Inflammatory macrophage treated with lipopolysaccharide for 4 hours (primary cell): ENCODE measurements at regions not wholly inside any gene's neighbourhood (a gene's known extent, or its start where the extent isn't known, plus 50 kb on each side); places are given as distances from the start of the nearest gene placed in this dataset.
"Not testable (repeated sequence)": the region's sequence is repeated elsewhere in the genome, so short reads cannot be mapped to it uniquely, and the experiment has no call there.

Experiments
- DNase-seq: peaks from one replicate; pipeline ENCODE4 v3.0.0-alpha.2; 2020

DNA sequence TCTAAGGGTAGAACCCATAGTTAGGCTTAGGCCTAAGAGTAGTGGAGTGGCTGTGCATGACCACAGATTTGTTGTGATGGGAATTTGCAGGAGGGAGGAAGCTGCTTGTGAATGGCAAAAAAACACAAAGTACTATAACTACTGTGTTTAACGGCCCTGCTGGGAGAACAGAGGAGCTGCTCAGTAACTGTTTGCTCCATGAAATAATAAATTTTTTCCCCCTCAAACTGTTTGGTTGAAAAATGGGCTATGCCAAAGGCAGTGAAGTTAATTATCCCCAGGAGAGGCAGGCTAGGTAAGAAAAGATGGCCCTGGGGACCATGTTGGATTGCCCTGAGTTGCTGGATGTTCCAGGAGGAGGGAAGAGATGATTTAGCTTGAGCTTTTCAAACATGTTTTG, 216.1 kb upstream of the ADRA1D start:
- no peak for DNase-seq

DNA sequence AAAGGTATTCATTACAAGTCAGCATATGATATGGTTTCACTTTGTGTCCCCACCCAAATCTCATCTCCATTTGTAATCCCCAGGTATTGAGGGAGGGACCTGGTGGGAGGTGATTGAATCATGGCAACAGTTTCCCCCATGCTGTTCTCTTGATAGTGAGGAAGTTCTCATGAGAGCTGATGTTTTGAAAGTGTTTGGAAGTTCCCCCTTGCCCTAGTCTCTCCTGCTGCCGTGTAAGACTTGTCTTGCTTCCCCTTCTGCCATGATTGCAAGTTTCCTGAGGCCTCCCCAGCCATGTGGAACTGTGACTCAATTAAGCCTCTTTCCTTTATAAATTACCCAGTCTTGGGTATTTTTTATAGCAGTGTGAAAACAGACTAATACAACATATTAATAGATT, 213.7 kb upstream of the ADRA1D start:
- DNase-seq, result peak; percentile 85

DNA sequence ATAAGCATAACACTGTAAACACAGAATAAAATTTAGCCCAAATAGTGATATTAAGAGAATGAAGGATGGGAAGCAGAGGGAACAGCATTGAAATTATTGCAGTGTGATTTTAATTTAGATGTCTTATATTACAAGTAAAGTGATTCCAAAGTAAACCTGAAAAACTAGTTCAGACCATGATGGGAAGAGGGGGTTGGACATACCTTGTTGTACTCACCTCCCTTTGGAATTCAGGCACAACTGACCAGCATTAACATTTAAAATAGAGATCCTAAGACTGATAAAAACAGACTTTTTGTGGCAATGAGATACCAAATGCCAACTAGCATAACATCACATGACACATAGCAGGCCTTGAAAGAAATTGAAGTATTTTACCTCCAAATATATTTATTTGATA, 210.0 kb upstream of the ADRA1D start:
- DNase-seq, result no peak

DNA sequence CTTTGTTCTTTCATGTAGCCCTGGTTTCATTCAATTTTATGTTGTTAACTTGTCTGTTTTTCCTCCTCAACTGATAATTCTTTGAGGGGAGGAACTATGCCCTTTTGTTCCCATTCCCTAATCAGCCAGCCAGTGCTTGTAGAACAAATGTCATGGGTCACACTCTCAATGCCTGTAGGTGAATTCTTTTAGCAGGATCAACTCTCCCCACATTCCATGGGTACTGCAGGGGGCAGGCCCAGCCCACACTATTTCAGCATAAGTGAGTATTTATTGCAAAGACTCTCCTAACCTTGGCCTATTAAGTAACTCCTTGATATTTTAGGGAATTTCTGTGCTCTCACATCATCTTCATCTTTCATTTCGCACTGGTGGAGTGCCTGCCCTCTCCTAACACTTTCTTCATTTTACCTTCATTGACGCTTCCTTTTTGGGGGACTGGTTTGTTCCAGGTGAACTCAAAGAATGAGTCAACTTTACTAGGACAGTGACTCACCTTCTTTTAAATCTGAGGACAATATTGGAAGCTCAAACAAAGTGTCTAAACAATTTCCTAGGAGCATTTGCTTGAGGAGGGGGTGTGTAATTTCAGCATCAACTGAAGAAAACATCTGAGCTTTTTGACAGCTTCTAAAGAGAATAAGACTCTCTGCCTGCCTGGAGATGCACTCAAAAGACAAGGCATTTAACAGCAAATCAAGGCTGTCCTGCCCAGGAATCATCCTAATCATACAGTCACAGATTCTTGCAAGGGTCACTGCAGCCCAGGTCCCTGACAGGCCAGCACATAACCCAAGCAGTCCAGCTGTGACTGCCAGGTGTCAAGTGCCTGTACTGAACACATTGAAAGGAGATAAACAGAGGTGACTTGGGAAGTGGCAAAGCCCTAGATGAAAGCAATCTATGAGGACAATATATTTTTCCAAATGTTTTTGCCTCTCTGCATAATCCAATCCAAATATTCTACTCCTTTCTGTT, 208.8 kb upstream of the ADRA1D start:
- DNase-seq, result no peak

DNA sequence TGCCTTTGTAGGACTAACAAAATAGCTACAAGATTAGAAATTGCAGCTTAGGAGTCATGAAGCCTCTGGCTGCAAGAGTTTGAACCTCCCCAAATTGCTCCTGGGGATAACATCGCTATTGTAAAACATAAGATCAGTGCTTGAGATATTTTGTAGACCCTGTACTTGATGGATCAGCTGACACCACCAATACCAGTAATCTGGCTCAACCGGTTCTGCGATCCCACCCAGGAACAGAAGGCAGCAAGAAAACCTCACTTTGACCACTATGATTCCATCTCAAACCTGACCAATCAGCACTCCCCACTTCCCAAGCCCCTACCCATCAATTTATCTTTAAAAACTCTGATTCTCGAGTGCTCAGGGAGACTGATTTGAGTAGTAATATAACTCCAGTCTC, 206.9 kb upstream of the ADRA1D start:
- DNase-seq, result no peak

DNA sequence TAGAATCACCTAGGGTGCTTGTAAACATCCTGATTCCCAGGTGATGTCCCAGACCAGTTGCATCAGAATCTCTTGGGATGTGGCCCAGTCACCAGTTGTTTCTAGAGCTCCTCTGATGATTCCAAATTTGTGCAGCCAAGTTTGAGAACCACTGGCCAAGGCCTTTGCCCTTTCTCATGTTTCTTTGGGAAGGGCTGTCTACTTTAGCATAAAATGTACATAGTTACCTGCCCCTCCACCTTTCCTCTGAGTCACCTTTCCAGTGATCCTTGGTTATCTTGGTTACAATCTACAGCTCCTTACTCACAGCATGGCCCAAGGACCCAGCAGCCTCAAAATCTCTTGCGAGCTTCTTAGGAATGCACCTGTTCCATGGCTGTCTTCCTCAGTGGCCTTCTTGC, 206.2 kb upstream of the ADRA1D start:
- DNase-seq, result no peak

DNA sequence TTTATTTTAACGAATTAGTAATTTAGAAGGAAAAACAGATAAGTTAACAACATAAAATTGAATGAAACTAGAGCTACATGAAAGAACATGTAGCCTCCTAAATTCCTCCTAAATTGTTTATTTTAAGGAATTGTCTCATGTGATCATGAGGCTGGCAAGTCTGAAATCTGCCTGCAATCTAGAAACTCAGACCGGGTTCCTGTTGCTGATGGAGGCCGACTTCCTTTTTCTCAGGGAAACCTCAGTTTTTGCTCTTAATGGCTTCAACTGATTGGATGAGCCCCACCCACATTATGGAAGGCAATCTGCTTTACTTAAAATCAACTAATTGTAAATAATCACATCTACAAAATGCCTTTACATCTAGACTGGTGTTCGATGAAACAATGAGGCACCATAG, 205.0 kb upstream of the ADRA1D start:
- DNase-seq, result peak; percentile 80

DNA sequence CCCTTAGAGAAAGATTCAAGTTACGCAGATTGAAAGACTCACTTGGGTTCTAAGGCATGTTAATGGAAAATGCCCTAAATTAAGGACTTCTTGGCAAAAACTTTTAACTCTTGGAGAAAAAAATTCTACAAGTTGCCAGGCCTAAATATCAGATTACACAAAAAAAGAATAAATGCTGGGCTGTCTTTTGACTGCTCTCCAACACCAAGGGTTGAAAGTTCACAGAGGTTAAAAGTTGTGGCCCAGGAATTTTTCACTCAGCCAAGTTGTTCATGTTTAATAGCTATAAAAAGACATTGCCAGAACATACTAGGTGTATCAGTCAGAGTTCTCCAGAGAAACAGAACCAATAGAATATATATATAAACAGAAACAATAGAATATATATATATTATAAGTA, 204.3 kb upstream of the ADRA1D start:
- DNase-seq, result no peak

DNA sequence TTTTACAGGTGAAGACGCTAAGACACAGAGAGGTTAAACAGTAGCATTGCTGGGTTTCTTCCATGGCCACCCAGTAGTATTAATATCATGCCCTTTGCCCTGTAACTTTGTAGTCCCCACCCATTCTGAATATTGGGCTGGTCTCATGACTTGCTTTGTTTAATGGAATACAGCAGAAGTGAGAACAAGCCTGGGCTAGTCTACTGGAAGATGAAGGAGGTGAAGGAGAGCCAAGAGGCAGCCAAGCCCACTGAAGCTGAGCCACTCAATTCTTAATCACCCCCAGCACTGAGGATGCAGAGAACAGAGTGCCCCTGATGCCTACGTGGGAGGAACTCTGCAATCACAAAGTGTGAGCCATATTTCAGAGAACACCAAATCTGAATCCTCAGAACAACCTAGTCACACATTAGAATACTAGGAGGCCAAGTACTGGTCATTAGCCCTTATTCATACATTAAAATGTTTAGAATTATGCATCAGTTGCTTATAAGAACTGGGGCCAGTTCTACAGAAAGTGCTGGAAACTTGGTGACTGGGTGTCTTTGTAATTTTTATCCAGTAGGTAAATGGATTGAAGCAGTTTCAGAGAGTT, 202.5 kb upstream of the ADRA1D start:
- no peak for DNase-seq

DNA sequence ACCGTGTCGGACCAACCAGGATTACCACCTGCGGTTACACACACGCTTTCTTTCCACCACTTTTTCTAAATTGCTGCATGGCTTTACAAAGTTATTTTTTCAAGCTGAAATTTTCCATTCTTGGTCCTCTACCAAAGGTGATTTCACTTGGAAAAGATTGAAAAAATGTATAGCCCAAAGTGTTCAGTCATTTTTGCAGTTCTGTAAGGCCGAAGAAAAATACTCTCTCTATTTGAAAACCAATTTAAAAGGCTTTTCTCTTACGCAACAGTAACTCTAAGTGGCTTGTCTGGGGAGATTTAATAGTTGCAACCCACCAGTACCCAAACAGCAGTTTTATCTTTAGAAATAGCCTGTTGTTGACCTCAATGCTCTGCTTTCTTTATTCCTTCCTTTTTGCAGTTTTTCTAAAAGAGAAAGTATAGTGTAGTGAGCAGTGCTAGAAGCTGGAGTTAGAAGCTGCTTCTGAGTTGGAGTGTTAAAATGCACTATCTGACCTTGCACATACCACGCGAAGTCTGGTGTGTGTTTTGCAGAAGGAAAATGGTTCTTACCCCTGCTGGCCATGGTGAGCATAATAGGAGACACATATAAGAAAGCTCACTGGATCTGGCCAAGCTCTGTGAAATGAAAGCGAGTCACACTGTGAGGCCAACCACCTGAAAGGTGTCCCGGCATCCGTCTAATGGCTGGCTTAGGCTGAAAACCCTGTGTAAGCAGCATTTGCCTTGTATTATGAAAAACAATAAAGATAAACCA, 201.0 kb upstream of the ADRA1D start:
- no peak for DNase-seq

DNA sequence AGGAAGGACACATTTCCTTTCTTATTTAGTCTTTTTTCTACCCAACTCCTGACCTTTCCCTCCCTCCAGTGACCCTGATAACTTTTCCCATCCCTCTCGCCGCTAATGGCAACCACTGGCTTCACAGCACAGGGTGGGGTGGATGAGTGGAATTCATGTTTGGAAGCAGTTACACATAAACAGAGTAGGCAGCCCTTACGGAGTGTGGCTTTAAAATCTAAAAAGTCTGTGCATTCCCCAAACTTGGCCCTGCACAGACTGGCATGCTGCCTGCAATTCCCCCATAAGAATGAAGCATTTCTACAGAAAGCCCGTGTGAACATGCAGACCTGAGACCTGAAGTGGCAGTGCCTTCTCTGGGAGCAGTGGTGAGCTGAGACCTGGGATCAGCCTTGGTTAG, 196.7 kb upstream of the ADRA1D start:
- no peak for DNase-seq

DNA sequence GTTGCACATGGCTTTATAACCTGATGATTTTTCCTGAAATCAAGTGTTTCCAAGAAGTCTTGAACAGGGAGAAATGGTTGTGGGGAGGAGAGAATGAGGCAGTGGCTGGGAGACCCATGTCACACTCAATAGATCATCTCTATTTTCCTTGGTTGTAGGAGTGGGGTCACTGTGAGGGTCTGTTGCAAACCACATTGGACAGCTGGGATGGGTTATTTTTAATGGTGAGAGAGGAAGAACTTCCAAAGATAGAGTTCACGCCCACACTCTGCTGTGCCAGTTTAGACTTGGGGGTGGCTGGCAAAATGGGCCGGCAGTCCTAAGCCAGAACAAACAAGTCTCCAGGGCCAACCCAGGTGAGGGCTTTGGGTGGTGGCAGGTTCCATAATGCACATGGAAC, 196.2 kb upstream of the ADRA1D start:
- no peak for DNase-seq

DNA sequence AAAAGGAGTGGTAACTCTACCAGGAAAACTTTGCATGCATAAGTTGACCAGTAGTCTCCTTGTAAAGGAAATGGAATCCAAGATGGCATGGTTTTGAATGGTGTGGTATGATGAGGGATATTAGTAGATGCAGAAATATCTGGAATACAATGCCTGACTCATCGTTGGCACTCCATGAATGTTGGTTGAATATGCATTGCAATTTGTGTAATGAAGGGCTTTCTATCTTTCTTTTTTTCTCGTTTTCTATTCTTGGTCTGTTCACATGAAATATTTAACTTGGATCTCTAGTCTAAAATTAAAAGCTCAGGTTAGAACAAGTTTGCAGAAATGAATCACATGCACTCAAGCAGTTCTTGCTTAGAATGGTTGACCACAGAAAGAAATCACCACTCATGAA, 195.3 kb upstream of the ADRA1D start:
- DNase-seq, result no peak

DNA sequence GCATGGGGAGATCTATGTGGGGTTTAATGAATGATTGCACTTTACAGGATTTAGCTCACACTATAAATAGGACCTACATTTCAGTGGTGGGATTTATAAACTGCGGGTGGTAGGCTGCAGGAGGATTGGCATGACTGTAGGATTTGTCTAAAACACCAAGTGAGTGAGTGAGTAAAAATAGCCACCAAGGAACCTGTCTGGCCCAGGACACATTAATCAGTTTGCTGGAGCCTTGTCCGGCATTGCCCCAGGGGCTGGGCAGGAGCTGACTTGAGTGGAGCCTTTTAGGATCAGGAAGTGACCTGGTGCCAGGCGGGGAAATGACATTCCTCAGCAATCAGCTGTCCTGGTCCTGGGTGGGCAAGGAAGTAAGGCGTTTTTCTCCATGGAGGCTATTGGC, 193.9 kb upstream of the ADRA1D start:
- DNase-seq, result no peak

DNA sequence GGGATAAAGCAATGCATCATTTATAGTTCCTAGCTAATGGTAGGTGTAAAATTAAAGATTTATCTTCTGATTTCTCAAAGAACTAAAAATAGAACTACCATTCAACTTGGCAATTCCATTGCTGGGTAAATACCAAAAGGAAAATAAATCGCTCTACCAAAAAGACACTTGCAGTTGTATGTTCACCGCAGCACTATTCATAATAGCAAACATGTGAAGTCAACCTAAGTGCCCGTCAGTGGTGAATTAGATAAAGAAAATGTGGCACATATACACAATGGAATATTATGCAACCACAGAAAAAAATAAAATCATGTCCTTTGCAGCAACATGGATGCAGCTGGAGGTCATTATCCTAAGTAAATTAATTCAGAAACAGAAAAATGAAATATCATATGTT, 192.8 kb upstream of the ADRA1D start:
- DNase-seq, result no peak

DNA sequence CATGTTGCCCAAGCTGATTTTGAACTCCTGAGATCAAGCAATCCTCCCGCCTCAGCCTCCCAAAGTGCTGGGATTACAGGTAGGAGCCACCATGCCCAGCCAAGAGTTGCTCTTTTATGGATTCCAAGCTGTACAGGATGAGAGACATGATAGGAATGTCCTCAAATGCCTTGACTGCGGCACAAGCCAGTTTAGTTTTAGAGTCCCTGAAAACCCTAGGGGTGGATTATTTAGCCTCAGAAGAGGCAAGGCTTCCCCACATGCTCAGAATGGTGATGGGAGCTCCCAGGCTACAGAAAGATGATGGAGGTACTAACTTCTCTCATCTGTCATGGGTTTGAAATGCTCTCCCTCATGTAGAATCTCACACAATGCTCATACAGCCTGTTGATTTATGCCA, 192.1 kb upstream of the ADRA1D start:
- DNase-seq, result no peak

DNA sequence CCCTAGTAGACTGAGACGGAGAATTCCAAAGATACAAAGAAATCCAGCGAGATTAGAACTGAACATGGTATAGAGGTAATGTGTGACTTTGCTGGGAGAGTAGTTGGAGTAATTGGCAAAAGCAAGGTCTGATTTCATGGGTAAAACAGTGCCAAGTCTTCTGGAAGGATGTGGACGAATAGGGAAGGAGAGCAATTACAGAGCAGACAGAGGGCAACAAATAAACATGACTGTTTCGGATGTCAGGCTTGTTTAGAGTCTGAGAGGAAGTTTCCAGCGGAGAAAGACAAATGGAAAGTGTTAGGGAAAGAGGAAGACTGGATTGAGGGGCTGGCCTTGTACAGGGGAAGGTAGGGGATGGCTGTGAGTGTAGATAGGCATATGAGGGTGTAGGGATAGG, 190.4 kb upstream of the ADRA1D start:
- no peak for DNase-seq

DNA sequence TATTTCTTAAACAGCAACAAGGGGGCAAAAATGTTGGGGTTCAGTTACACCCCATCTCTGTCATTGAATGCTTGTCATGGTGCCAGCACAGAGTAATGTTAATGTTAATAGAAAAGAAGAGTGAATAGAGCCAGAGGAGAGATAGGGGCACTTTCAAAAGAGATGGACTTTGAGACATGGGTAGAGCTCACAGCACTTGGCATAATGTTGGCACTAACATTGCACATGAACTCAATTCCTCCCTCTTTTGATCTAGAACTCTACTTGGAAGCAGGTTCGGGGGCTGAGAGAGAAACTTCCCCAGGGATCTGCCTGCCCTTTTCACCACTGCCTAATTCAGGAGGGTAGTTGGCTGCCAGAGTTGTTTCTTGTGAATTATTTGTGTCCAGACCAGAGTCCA, 188.0 kb upstream of the ADRA1D start:
- DNase-seq, result no peak

DNA sequence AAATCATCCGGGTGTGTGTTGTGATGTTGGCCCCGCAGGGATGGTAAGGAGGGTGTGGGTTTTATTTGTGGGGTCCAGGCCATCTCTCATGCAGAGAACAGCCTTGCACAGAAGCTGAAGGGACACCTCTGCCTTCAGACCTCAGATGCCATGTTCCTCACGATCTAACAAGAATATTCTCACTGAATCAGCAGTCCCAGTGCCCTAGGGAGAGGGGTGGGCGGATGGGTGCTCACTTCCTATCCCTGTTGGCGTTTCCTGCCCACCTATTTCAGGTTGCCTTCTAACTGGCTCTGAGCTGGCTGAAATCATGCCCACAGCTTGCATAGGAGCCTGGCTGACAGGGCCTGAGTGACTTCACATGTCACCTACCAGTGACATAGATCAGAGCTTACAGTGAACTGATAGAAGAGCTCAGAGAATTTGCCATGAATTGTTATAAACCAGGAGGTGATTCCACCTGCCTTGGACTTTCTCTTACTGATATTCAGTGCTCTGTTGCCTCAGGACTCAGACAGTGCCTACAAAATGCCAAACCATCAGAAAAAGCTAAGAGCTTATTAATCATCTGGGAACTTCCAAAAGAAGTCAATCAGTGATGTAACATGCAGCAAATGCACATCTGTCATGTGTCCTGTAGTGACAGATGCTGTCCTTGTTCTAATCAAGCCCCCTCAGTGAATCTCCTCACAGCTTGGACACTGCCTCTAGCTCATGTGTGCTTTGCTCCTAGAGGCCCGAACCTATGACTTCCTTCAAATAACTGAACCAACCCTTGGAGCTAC, 186.8 kb upstream of the ADRA1D start:
- peak; percentile 71 for DNase-seq

DNA sequence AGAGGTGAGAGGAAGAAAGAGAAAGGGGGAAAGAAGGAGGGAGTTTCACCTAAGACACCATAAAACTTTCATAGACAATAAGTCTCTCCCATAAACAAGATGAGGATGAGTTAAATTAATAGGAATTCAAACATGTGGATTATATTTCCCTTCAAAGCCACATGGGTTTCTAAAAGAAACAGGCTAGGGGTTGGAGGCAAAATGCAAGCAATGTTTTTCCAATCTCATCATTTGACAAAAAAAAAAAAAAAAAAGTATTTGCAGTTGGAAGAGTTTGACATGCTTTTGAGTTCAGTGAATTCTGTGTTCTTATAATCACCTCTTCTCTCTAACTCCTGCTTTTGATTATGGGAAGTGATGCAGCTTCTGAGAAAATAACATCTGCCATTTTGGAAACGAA, 186.1 kb upstream of the ADRA1D start:
- DNase-seq, result no peak

DNA sequence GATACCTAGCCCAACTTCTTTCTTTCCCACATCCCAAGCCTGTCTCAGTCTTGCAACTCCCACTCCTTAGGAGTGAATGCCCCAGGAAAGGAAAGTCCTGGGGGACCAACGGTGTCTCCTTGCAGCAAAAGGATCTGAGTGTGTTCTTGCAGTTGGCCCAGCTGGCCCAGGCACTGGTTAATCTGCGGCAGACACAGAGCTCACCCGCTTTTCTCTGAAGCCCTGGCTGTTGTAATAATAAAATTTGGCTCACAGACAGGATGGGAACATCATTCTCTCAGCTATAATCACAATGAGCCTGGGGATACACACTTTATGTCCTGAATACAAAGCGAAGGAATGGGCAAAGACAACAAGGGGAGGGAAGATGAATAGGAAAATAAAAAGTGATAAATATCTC, 185.6 kb upstream of the ADRA1D start:
- DNase-seq, result no peak

DNA sequence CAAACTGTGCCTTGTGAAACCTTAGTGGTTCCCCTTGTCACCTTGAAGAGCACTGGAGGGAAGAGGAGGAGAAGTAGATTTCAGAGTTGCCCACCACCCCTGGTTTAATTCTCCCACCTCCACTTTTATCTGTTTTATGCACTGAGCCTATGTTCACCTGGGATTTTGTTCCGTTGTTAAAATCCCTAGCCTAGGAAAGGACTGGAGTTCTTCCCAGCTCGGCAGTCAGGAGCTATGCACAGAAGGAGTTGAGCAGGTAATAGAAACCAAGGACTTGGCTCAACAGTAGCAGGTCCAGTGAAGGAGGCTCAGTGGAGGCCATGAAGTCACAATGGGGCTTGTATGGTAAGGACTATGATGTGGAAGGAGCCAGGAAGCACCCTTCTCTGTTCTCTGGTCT, 182.4 kb upstream of the ADRA1D start:
- DNase-seq, result no peak

DNA sequence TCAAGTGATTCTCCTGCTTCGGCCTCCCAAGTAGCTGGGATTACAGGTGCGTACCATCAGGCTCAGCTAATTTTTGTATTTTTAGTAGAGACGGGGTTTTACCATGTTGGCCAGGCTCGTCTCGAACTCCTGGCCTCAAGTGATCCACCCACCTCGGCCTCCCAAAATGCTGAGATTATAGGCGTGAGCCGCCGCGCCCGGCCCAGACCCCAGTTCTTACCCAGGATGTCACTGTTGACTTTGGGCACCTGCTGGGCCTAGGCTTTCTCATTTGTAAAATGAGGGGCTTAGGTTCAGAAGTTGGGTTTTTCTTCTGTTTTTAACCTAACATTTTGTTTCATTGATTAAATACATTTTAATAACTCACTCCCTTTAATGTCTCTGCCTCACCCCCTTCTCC, 181.7 kb upstream of the ADRA1D start:
- DNase-seq, result not testable (repeated sequence)
